GM19397 (cell line): ENCODE measurements at regions not wholly inside any gene's neighbourhood (a gene's known extent, or its start where the extent isn't known, plus 50 kb on each side); places are given as distances from the start of the nearest gene placed in this dataset.
A peak's percentile ranks its signal among the peaks of the same experiment; 100 is the strongest.

Experiments used
- ATAC-seq: cut with Tn5 transposase; IDR thresholded peaks from one replicate; pipeline ENCODE4 v1.9.1; 2021; ENCODE audit warnings: mild to moderate bottlenecking, moderate library complexity; ENCODE audit not compliant: unreplicated experiment

- no peak for ATAC-seq
Observed at GRCh38 chr2:177131858-177132257, 80.7 kb upstream of the HNRNPA3 start.

DNA sequence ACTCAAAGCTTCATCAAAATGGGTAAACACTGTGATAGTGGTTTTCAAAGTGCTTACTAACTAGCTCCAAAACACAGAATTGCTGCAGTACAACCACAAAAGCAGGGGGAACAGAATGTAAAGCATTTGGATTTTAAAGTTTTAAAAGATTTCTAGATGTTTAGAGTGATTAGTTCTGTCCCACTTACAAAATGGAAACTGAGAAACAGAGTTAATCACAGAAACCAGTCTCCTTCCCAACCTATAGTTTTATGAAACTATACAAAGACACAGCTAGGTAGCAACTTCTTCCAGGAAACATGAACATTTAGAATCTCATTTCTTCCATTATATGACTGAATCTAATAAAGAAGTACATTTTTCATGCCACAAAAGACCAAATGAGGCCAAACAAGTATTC, 73.8 kb upstream of the HNRNPA3 start:
- no peak for ATAC-seq

DNA sequence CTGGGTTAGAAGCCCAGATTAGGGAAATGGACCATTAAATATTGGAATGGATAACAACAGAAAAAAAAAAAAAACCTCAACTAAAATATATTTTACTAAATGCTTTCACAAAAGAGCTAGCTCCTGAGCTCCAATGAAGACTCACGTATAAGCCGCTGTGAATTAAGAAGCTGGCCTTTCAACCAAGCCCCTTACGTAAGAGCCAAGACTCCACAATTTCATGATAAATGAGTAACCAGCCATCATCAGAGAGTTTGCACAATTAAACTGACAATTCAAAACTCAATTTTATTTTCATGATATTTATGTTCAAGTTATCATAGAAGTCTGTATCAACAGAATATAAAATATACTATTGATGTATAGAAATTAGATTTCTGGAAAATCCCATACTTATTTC, 70.7 kb upstream of the HNRNPA3 start:
- ATAC-seq, result no peak

- no peak for ATAC-seq
Observed at GRCh38 chr2:177143444-177143843, 69.2 kb upstream of the HNRNPA3 start.

DNA sequence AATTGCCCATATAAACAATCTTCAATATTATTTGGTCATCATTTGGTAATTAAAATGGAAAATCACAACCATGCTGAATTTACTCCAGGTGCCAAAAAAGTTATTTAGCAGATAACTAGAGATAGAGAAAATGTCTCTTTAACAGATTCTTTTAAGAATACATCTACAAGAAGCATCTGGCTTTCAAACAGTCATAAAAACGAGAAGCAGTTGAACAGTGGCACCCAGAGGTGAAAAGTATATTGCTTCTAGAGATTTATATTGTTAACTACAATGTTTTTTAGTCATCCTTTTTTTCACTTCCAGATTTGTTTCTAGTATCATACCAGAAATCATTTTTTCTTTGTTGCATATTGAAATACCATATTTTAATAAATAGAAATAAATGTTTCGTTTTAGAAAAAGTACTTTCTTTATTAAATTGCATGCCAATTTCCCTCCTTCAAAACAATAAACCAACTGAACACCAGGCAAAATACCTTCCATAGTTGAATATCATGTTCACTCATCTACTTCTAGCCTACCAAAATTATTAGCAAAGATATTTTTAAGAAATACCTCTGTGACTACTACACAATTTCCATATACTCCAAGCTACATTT, 65.4 kb upstream of the HNRNPA3 start:
- no peak for ATAC-seq

DNA sequence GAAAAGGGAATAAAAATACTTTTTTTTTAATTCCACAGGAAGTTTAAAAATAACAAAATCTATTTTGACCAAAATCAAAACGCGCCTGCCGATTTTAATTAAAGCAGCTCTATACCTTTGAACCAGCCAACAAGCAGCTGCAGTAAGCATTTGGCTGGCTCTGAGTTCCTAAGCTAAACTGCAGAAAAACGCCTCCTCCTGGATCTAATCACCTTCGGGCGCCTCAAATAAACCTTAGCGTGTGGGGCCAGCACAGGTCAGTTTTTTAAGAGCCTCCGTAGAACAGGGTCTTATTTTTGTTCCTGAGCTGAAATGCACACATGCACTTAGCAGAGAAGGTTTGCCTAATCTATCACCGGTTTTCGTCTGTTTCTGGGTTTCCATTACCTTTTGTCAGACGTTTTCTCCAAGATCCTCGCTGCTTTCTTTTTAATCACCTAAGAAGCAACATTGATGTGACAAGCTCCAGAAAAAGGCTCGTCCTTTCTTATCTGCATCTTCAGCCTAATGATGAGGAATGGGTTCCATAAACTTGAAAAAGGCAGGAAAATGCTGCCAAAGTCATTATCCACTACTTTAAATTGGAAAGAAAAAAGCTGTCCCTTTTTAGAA, 64.7 kb upstream of the HNRNPA3 start:
- no peak for ATAC-seq

- ATAC-seq, result peak; percentile 91
Observed at GRCh38 chr2:177148477-177149154, 64.0 kb upstream of the HNRNPA3 start.

DNA sequence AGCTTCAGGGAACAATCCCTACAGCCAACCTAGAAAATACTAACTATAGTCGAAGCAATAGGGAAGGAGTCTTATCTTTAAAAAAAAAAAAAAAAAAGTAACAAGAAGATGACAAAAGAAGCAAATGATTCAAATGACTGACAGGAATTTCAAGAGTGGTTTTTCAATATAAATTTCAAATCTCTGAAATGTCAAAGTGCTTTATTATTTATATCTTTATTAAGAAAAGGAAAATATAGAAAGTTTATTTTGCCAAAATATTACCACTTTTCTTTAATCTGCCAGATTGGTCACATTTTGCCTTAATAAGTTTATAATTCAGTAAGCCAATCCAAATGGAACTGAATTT, 63.5 kb upstream of the HNRNPA3 start:
- ATAC-seq, result no peak

DNA sequence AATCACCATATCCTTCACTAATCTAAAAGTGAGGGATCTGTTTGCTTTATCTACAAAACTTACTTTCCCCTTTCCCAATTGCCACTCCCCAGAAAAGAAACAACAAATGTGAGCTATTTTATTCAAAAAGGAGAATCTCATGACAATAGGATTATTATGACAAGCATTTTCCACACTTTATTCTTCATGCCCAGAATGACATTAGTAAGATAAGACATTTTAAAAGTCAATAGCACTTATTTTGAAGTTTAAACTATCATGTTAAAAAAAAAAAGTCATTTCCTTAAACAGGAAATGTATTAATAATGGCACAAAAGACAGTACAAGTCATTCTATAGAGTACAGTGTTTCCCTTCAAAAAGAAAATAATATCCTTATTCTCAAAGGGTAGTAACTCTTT, 58.8 kb upstream of the HNRNPA3 start:
- ATAC-seq, result no peak

DNA sequence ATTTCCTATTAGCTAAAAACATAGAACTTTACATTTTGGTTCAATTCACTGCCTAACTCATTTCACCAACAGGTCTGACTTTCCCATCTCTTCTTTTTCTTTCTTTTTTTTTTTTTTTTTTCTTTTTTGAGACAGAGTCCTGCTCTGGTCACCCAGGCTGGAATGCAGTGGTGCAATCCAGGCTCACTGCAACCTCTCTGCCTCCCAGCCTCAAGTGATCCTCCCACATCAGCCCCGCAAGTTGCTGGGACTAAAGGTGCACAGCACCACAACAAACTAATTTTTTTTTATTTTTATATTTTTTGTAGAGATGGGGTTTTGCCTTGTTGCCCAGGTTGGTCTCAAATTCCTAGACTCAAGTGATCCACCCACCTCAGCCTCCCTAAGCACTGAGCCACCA, 57.8 kb upstream of the HNRNPA3 start:
- no peak for ATAC-seq

DNA sequence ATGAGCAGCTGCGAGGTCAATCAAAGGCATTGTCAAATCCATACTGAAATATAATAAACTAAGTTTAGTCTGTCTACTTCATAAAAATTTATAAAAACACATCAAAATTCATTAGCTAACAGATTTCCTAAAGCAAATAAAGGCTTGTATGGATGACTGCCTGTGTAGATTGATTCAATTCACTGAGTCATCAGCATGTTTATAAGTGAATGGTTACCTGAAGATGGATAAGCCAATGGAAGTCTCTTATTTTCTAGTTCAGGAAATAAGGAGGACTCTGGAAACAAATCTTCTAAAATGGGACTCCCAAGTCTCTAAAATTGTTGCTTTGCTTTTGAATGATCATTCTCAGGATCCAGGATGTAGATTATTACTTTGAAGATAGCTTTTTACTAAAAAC, 57.0 kb upstream of the HNRNPA3 start:
- ATAC-seq, result no peak

DNA sequence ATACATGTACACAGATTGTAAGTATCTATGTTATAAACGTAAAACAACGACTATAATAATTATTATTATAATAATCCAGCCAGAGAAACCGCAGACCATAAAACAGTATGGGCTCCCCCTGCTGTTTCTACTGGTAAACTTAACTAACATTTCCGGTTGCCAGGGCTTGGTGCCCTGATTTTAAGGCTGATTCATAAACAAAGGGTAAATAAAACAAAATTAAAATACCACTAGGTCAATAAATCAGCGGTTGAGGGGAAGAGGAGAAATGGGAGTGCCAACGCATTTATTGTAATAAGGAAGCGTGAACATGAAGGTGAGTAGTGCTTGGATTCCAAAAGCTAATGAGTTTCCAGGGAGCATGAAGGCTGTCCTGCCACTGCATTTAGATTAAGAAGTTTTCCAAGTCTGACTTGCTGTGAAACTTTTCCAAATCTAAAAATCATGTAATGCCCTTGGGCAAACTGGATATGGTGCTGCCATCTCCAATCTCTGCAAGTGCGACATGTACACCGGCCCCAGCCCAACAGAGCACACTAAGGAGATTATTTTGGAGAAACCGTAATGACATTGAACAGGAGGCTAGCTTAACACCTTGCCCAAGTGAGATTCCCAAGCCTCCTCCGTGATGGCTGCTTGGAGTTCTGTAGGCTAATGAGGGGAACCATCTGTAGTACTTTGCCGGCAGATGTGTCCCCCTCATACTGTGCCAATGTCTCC, 50.7 kb upstream of the HNRNPA3 start:
- ATAC-seq, result no peak
